ENCODE measurements at regions not wholly inside any gene's neighbourhood (a gene's known extent, or its start where the extent isn't known, plus 50 kb on each side); places are given as distances from the start of the nearest gene placed in this dataset.

- no peak for TF ChIP-seq ZFX (IDR thresholded peaks at IDR 0.05; ENCODE audit: borderline replicate concordance)
- H3K27ac ChIP-seq: no peak overlapping the region
Observed at GRCh38 chr14:48490756-48491155, 815.4 kb upstream of the MDGA2 start.

GRCh38 chr14:48473944-48474343 is 798.5 kb upstream of the MDGA2 start:
- no peak overlapping the region for H3K27ac ChIP-seq
- TF ChIP-seq ZFX (IDR thresholded peaks at IDR 0.05; ENCODE audit: borderline replicate concordance) (no peak), CTCF (IDR thresholded peaks at IDR 0.05) (no peak)

- no peak overlapping the region for H3K27ac ChIP-seq
- TF ChIP-seq ZFX (IDR thresholded peaks at IDR 0.05; ENCODE audit: borderline replicate concordance) (no peak), CTCF (IDR thresholded peaks at IDR 0.05) (no peak)
Observed at GRCh38 chr14:48456051-48456450, 780.6 kb upstream of the MDGA2 start.

- H3K27ac ChIP-seq: no peak overlapping the region
- no peak for TF ChIP-seq ZFX (IDR thresholded peaks at IDR 0.05; ENCODE audit: borderline replicate concordance)
Observed at GRCh38 chr14:48454887-48455286, 779.5 kb upstream of the MDGA2 start.

GRCh38 chr14:48452437-48452995 is 777.1 kb upstream of the MDGA2 start:
- H3K27ac ChIP-seq: no peak overlapping the region
- TF ChIP-seq CTCF (IDR thresholded peaks at IDR 0.05): no peak
- TF ChIP-seq ZFX (IDR thresholded peaks at IDR 0.05; ENCODE audit: borderline replicate concordance): no peak

GRCh38 chr14:48435221-48435620 is 759.8 kb upstream of the MDGA2 start:
- H3K27ac ChIP-seq: no peak overlapping the region
- TF ChIP-seq CTCF (IDR thresholded peaks at IDR 0.05): no peak
- no peak for TF ChIP-seq ZFX (IDR thresholded peaks at IDR 0.05; ENCODE audit: borderline replicate concordance)

GRCh38 chr14:48430805-48431204 is 755.4 kb upstream of the MDGA2 start:
- H3K27ac ChIP-seq: no peak overlapping the region
- TF ChIP-seq ZFX (IDR thresholded peaks at IDR 0.05; ENCODE audit: borderline replicate concordance) (no peak), CTCF (IDR thresholded peaks at IDR 0.05) (no peak)

- TF ChIP-seq CTCF (IDR thresholded peaks at IDR 0.05) (no peak), ZFX (IDR thresholded peaks at IDR 0.05; ENCODE audit: borderline replicate concordance) (no peak)
- no peak overlapping the region for H3K27ac ChIP-seq
Observed at GRCh38 chr14:48429512-48429911, 754.1 kb upstream of the MDGA2 start.

Measured in 22Rv1 (cell line).